ENCODE measurements at regions not wholly inside any gene's neighbourhood (a gene's known extent, or its start where the extent isn't known, plus 50 kb on each side); places are given as distances from the start of the nearest gene placed in this dataset.

GRCh38 chr16:49075709-49076108, 205.9 kb downstream of the CBLN1 start:
- intact Hi-C loops (cut with DNase I), result no loop called here
- no peak overlapping the region for H3K27ac ChIP-seq

DNA sequence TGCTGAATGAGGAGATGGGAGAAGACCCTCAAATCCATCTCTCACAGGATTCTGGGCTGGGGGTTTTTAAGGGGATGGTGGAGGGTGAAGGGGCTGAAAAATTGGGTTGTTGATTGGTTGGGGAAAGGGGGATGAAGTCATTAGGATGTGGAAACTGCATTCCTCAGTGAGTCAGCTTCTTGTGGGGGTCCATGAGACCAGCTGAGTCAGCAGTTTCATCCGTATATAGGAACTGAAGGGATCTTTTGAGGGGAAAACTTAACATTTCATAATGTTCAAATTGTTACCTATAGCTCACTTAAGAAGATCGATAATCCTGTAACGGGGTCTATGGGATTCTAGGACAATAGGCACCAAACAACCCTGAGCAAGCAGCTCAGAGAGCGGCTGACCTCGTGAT, 213.4 kb downstream of the CBLN1 start:
- H3K9me3 ChIP-seq, result no peaks in the 10 kb centered on the region
- no peak overlapping the region for H3K27ac ChIP-seq
- TF ChIP-seq CTCF (IDR thresholded peaks at IDR 0.05), result no peak
- no peaks in the 10 kb centered on the region for H3K36me3 ChIP-seq
- ATAC-seq, result no peak
- no peaks in the 10 kb centered on the region for H3K4me1 ChIP-seq
- H3K4me3 ChIP-seq, result no peak overlapping the region
- DNase-seq, result no peak
- no peaks in the 10 kb centered on the region for H3K27me3 ChIP-seq (ENCODE audit: low read depth)
- intact Hi-C loops (cut with DNase I), result no loop called here

More at GRCh38 chr16:49075709-49076108, 205.9 kb downstream of the CBLN1 start:
- Histone ChIP-seq H3K27me3 (ENCODE audit: low read depth) (no peaks in the 10 kb centered on the region), H3K4me3 (no peak overlapping the region), H3K4me1 (no peaks in the 10 kb centered on the region), H3K9me3 (peaks cover 8% of the 10 kb centered on the region), H3K36me3 (no peaks in the 10 kb centered on the region)
- TF ChIP-seq CTCF (IDR thresholded peaks at IDR 0.05), result no peak
- ATAC-seq (no peak), DNase-seq (no peak)

GRCh38 chr16:49067776-49068175, 213.9 kb downstream of the CBLN1 start:
- Histone ChIP-seq H3K36me3 (no peaks in the 10 kb centered on the region), H3K4me3 (no peak overlapping the region), H3K27ac (no peak overlapping the region), H3K4me1 (no peaks in the 10 kb centered on the region), H3K9me3 (no peaks in the 10 kb centered on the region), H3K27me3 (ENCODE audit: low read depth) (no peaks in the 10 kb centered on the region)
- no peak for DNase-seq
- no peak for ATAC-seq
- intact Hi-C loops (cut with DNase I), result no loop called here
- TF ChIP-seq CTCF (IDR thresholded peaks at IDR 0.05), result no peak

DNA sequence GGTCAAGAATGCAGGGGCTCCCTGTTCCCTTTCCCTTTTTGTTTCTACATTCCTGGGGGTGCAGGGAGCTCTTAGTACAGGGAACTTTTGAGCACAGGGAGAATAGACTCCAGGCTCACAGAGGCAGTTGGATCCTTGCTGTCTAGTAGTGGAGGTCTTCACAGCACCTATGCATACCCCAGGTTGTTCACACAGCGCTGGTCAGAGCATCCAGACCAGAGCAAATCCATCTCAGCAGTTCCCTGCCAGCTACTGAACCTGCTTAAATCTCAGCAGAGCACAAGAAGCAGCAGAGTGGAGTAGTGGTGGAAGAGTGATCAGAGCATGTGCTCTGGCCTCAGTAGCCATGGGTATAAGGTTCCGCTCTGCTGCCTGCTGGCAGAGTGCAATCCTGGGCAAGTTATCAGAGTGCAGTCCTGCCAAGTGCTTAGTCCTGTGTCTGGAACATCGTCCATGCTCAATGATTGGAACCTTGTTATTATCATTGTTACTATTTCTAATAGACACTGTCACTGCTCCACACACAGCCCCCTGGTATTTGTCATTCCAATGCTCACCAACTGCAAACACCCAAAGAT, 220.4 kb downstream of the CBLN1 start:
- H3K36me3 ChIP-seq, result no peaks in the 10 kb centered on the region
- DNase-seq (no peak), ATAC-seq (no peak)
- no peaks in the 10 kb centered on the region for H3K27me3 ChIP-seq (ENCODE audit: low read depth)
- intact Hi-C loops (cut with DNase I), result no loop called here
- TF ChIP-seq CTCF (IDR thresholded peaks at IDR 0.05), result no peak
- no peak overlapping the region for H3K27ac ChIP-seq
- no peaks in the 10 kb centered on the region for H3K9me3 ChIP-seq
- no peaks in the 10 kb centered on the region for H3K4me1 ChIP-seq
- no peak overlapping the region for H3K4me3 ChIP-seq

GRCh38 chr16:49060728-49061127, 220.9 kb downstream of the CBLN1 start:
- no peak overlapping the region for H3K27ac ChIP-seq
- no peaks in the 10 kb centered on the region for H3K4me1 ChIP-seq
- ATAC-seq (no peak), DNase-seq (no peak)
- H3K27me3 ChIP-seq (ENCODE audit: low read depth), result no peaks in the 10 kb centered on the region
- no peak overlapping the region for H3K4me3 ChIP-seq
- H3K9me3 ChIP-seq, result no peaks in the 10 kb centered on the region
- TF ChIP-seq CTCF (IDR thresholded peaks at IDR 0.05), result no peak
- intact Hi-C loops (cut with DNase I), result no loop called here
- no peaks in the 10 kb centered on the region for H3K36me3 ChIP-seq

DNA sequence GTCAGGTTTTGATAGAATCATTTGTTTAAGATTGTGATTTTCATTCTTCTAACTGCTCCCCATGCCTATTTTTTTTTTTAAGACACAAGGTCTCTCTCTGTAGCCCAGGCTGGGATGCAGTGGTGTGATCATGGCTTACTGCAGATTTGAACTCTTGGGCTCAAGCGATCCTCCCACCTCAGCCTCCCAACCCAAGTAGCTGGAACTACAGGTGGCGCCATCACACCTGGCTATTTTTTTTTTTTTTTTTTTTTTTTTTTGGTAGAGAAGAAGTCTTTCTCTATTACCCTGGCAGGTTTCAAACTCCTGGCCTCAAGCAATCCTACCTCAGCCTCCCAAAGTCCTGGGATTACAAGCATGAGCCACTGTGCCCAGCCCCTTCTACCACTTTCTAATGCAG, 223.3 kb downstream of the CBLN1 start:
- ATAC-seq (no peak), DNase-seq (no peak)
- Histone ChIP-seq H3K36me3 (no peaks in the 10 kb centered on the region), H3K9me3 (no peaks in the 10 kb centered on the region), H3K4me1 (no peaks in the 10 kb centered on the region), H3K4me3 (no peak overlapping the region), H3K27ac (no peak overlapping the region), H3K27me3 (ENCODE audit: low read depth) (no peaks in the 10 kb centered on the region)
- no peak for TF ChIP-seq CTCF (IDR thresholded peaks at IDR 0.05)
- intact Hi-C loops (cut with DNase I), result no loop called here
